ENCODE measurements at regions not wholly inside any gene's neighbourhood (a gene's known extent, or its start where the extent isn't known, plus 50 kb on each side); places are given as distances from the start of the nearest gene placed in this dataset.
"Not testable (repeated sequence)": the region's sequence is repeated elsewhere in the genome, so short reads cannot be mapped to it uniquely, and the experiment has no call there.

GRCh38 chrX:3787856-3788255 lies 74.4 kb upstream of the PRKX start (continued):
- TF ChIP-seq SPI1 (IDR thresholded peaks at IDR 0.05; ENCODE audit: borderline replicate concordance, insufficient read depth, low read depth, low read length), result no peak

DNA sequence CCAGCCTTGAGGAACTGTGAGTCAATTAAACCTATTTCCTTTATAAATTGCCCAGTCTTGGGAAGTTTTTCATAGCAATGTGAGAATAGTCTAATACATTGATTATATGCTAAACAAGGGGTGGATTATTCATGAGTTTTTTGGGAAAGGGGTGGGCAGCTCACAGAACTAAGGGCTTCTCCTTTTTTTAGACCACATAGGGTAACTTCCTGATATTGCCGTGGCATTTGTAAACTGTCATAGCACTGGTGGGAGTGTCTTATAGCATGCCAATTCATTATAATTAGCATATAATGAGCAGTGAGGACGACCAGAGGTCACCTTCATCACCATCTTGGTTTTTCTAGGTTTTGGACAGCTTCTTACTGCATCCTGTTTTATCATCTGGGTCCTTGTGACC lies 72.4 kb upstream of the PRKX start:
- H3K9me3 ChIP-seq (replicated peaks; ENCODE audit: control insufficient read depth, insufficient read depth, low read length); H2AFZ ChIP-seq (ENCODE audit: control insufficient read depth, low read depth, low read length); RAD21 ChIA-PET (ENCODE audit: unreplicated experiment); H3K4me3 ChIP-seq; in situ Hi-C loops (cut with MboI); H3K36me3 ChIP-seq (ENCODE audit: control insufficient read depth in 2 of 2, insufficient read depth in 2 of 2, low read length in 1 of 2); H3K9ac ChIP-seq (ENCODE audit: control insufficient read depth, insufficient read depth, low read length); H3K4me2 ChIP-seq (ENCODE audit: control insufficient read depth, insufficient read depth); DNase-seq (ENCODE audit: low read depth, low spot score); H3K4me1 ChIP-seq (ENCODE audit: control insufficient read depth, insufficient read depth, low read length); CTCF ChIA-PET; H4K20me1 ChIP-seq (ENCODE audit: control insufficient read depth, insufficient read depth); H3K27ac ChIP-seq (ENCODE audit: control insufficient read depth, insufficient read depth); POLR2A ChIA-PET; SMC1A ChIA-PET (ENCODE audit: uncharacterized antibody, unreplicated experiment); ATAC-seq; BruUV-seq (replicated peaks); H3K79me2 ChIP-seq (ENCODE audit: control insufficient read depth, insufficient read depth, low read length); H3K27me3 ChIP-seq (replicated peaks in 1 of 2; ENCODE audit: control insufficient read depth in 2 of 2, insufficient read depth in 2 of 2, low read length in 1 of 2); FAIRE-seq; intact Hi-C loops (cut with micrococcal nuclease; ENCODE audit: unreplicated experiment): not testable (repeated sequence)
- WGBS (ENCODE audit: insufficient coverage, insufficient replicate concordance, low lambda C conversion rate, missing lambda C conversion rate), result 0% methylated on average over 2 of the region's 2 CpGs

DNA sequence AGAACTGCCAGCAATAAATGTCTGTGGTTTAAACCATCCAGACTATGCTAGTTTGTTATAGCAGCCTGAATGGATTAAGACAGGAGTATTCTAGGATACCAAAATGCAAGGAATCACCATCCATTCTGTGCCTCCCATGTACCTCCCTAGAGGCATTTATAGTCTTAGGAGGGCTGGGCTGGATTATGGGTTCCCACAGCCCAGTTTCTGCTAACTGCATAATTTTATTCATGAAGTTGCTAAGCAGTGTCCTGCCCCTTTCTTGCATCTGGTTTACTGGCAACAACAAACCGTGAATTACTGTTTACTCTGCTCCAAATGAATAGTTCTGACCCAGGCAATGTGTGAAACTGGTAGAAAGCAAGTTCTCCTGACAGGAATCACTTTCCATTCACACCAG lies 67.1 kb upstream of the PRKX start:
- Histone ChIP-seq H3K4me2 (ENCODE audit: control insufficient read depth, insufficient read depth) (no peak overlapping the region), H3K27me3 (replicated peaks in 1 of 2; ENCODE audit: control insufficient read depth in 2 of 2, insufficient read depth in 2 of 2, low read length in 1 of 2) (no peaks in the 10 kb centered on the region), H3K79me2 (ENCODE audit: control insufficient read depth, insufficient read depth, low read length) (no peaks in the 10 kb centered on the region), H3K4me1 (ENCODE audit: control insufficient read depth, insufficient read depth, low read length) (no peaks in the 10 kb centered on the region), H2AFZ (ENCODE audit: control insufficient read depth, low read depth, low read length) (no peak overlapping the region), H3K27ac (ENCODE audit: control insufficient read depth, insufficient read depth) (no peak overlapping the region), H3K9ac (ENCODE audit: control insufficient read depth, insufficient read depth, low read length) (no peak overlapping the region), H4K20me1 (ENCODE audit: control insufficient read depth, insufficient read depth) (no peaks in the 10 kb centered on the region), H3K4me3 (no peak overlapping the region), H3K36me3 (ENCODE audit: control insufficient read depth in 2 of 2, insufficient read depth in 2 of 2, low read length in 1 of 2) (no peaks in the 10 kb centered on the region), H3K9me3 (replicated peaks; ENCODE audit: control insufficient read depth, insufficient read depth, low read length) (no peaks in the 10 kb centered on the region; the same call in 2 of the 3 replicates)
- no TSS peak for BruUV-seq (replicated peaks)
- FAIRE-seq (no peak), ATAC-seq (no peak), DNase-seq (ENCODE audit: low read depth, low spot score) (no peak)
- POLR2A ChIA-PET, result no interaction called here
- intact Hi-C loops (cut with micrococcal nuclease; ENCODE audit: unreplicated experiment), result no loop called here
- 0% methylated on average over 1 of the region's 1 CpG for WGBS (ENCODE audit: insufficient coverage, insufficient replicate concordance, low lambda C conversion rate, missing lambda C conversion rate)
- TF ChIP-seq PKNOX1 (IDR thresholded peaks at IDR 0.05) (no peak), NFYA (IDR thresholded peaks at IDR 0.05; ENCODE audit: borderline replicate concordance, low read depth, low read length) (no peak), RBBP5 (conservative IDR thresholded peaks at IDR 0.05) (no peak), RUNX3 (IDR thresholded peaks at IDR 0.05; ENCODE audit: low read length) (no peak), SP1 (IDR thresholded peaks at IDR 0.05; ENCODE audit: low read depth, low read length) (no peak)
- TF ChIP-seq, protein P1, sequence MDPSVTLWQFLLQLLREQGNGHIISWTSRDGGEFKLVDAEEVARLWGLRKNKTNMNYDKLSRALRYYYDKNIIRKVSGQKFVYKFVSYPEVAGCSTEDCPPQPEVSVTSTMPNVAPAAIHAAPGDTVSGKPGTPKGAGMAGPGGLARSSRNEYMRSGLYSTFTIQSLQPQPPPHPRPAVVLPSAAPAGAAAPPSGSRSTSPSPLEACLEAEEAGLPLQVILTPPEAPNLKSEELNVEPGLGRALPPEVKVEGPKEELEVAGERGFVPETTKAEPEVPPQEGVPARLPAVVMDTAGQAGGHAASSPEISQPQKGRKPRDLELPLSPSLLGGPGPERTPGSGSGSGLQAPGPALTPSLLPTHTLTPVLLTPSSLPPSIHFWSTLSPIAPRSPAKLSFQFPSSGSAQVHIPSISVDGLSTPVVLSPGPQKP (IDR thresholded peaks at IDR 0.05; ENCODE audit: low read depth, low read length), result no peak
- RAD21 ChIA-PET (ENCODE audit: unreplicated experiment), result no interaction called here
- SMC1A ChIA-PET (ENCODE audit: uncharacterized antibody, unreplicated experiment), result no interaction called here
- in situ Hi-C loops (cut with MboI), result no loop called here
- CTCF ChIA-PET, result interaction anchor here (0.6 kb wide), 1 partner anchor 31 kb away, joined by 3 read pairs; no protein-coding TSS in a partner anchor

All from GM12878 (cell line).